ENCODE measurements at regions not wholly inside any gene's neighbourhood (a gene's known extent, or its start where the extent isn't known, plus 50 kb on each side); places are given as distances from the start of the nearest gene placed in this dataset.

GRCh38 chr6:44024574-44025219, 102.6 kb downstream of the MRPL14 start:
- H3K27ac ChIP-seq = no peak overlapping the region
- TF ChIP-seq POLR2A (IDR thresholded peaks at IDR 0.05) (no peak), CTCF (IDR thresholded peaks at IDR 0.05) (no peak)
- H3K9me3 ChIP-seq = no peaks in the 10 kb centered on the region
- no peaks in the 10 kb centered on the region for H3K36me3 ChIP-seq
- no peaks in the 10 kb centered on the region for H3K4me1 ChIP-seq
- peak in 1 of 3 donors; percentile 42 for DNase-seq
- H3K4me3 ChIP-seq = no peak overlapping the region
- H3K27me3 ChIP-seq = no peaks in the 10 kb centered on the region

- TF ChIP-seq CTCF (IDR thresholded peaks at IDR 0.05) (no peak), POLR2A (IDR thresholded peaks at IDR 0.05) (no peak)
- no peaks in the 10 kb centered on the region for H3K4me1 ChIP-seq
- no peaks in the 10 kb centered on the region for H3K27me3 ChIP-seq
- H3K36me3 ChIP-seq = no peaks in the 10 kb centered on the region
- peak in 1 of 3 donors; percentile 28 for DNase-seq
- no peak overlapping the region for H3K4me3 ChIP-seq
- H3K27ac ChIP-seq = no peak overlapping the region
- no peaks in the 10 kb centered on the region for H3K9me3 ChIP-seq
These were observed 103.4 kb downstream of the MRPL14 start for GRCh38 chr6:44023586-44024454.

- peak in 1 of 3 donors; percentile 19 for DNase-seq
- Histone ChIP-seq H3K36me3 (no peaks in the 10 kb centered on the region), H3K4me1 (no peaks in the 10 kb centered on the region), H3K27me3 (no peaks in the 10 kb centered on the region), H3K27ac (no peak overlapping the region), H3K9me3 (no peaks in the 10 kb centered on the region), H3K4me3 (no peak overlapping the region)
- TF ChIP-seq CTCF (IDR thresholded peaks at IDR 0.05) (no peak), POLR2A (IDR thresholded peaks at IDR 0.05) (no peak)
These were observed 104.4 kb downstream of the MRPL14 start for GRCh38 chr6:44022671-44023352.

- no peak overlapping the region for H3K4me3 ChIP-seq
- H3K27ac ChIP-seq = peak overlapping the region in 1 of 4 donors; percentile 25
These were observed 105.0 kb downstream of the MRPL14 start for GRCh38 chr6:44022296-44022661.

More at GRCh38 chr6:44022296-44022661, 105.0 kb downstream of the MRPL14 start:
- H3K36me3 ChIP-seq = no peaks in the 10 kb centered on the region
- no peaks in the 10 kb centered on the region for H3K4me1 ChIP-seq
- H3K9me3 ChIP-seq = no peaks in the 10 kb centered on the region
- TF ChIP-seq CTCF (IDR thresholded peaks at IDR 0.05) (no peak), POLR2A (IDR thresholded peaks at IDR 0.05) (no peak)
- DNase-seq = peak in 1 of 3 donors; percentile 37
- no peaks in the 10 kb centered on the region for H3K27me3 ChIP-seq
